H1 (cell line): ENCODE measurements at regions not wholly inside any gene's neighbourhood (a gene's known extent, or its start where the extent isn't known, plus 50 kb on each side); places are given as distances from the start of the nearest gene placed in this dataset.

ENCODE experiments used
- BCL11A ChIP-seq, 2 experiments: IDR thresholded peaks; one replicate each; pipeline ENCODE4 v1.6.1; 2011; ENCODE audit warnings: low read depth in 2 of 2, low read length in 2 of 2, mild to moderate bottlenecking in 2 of 2
- EGR1 ChIP-seq: IDR thresholded peaks from 2 replicates; pipeline ENCODE4 v1.6.1; 2011; ENCODE audit warnings: low read depth, low read length, borderline replicate concordance
- EP300 ChIP-seq, 2 experiments: IDR thresholded peaks; 1 replicate in 1 of 2; 2 replicates in 1 of 2; pipeline ENCODE4 v1.6.1; 2011 to 2012; ENCODE audit warnings: low read depth in 2 of 2, low read length in 2 of 2, mild to moderate bottlenecking in 2 of 2, borderline replicate concordance in 1 of 2, inconsistent platforms in 1 of 2, moderate library complexity in 1 of 2
- NANOG ChIP-seq: IDR thresholded peaks from 2 replicates; pipeline ENCODE4 v1.6.1; 2011; ENCODE audit warnings: low read length, low read depth, mild to moderate bottlenecking, inconsistent platforms; ENCODE audit not compliant: insufficient read depth, poor library complexity, severe bottlenecking
- RXRA ChIP-seq: IDR thresholded peaks from 2 replicates; pipeline ENCODE4 v1.6.1; 2011; ENCODE audit warnings: low read depth, mild to moderate bottlenecking, low read length, moderate library complexity; ENCODE audit not compliant: insufficient read depth
- SAP30 ChIP-seq: fragments of 300-600 bp; sonication (generic); IDR thresholded peaks from 2 replicates; pipeline ENCODE4 v1.7.1; 2012; ENCODE audit warnings: low read length, moderate library complexity, mild to moderate bottlenecking, inconsistent platforms; ENCODE audit not compliant: insufficient read depth, insufficient replicate concordance

DNA sequence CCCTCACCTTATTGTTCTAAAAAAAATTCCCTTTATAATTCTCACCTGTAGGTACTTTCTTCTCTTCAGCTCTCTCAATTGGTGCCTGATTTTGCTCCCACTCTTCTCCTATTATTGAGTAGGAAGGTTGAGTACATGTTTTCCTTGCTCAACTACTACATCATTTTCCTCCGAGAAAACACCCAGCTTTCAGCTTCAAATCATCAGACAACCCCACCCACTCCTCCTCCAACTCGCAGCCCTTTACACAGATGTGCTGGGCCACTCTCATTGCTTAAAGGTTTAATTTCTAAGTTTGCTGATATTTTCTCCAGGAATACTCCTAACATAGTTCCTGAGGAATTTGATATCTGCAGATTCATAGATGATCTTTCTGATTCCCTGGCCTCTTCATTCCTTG, 734.4 kb upstream of the ZEB2 start (continued):
- TF ChIP-seq SAP30 (no peak), EGR1 (no peak), RXRA (no peak), BCL11A (IDR thresholded peaks at IDR 0.05; ENCODE audit: low read depth in 2 of 2, low read length in 2 of 2) (no peak), EP300 (IDR thresholded peaks at IDR 0.05; ENCODE audit: borderline replicate concordance in 1 of 2, low read depth in 2 of 2, low read length in 2 of 2) (no peak), NANOG (no peak)
